H9 (cell line): ENCODE measurements at regions not wholly inside any gene's neighbourhood (a gene's known extent, or its start where the extent isn't known, plus 50 kb on each side); places are given as distances from the start of the nearest gene placed in this dataset.
"Not testable (repeated sequence)": the region's sequence is repeated elsewhere in the genome, so short reads cannot be mapped to it uniquely, and the experiment has no call there.

ENCODE experiments used
- DNase-seq: peaks from one replicate; pipeline ENCODE4 v3.0.0-alpha.2; 2017
- H2AFZ ChIP-seq: one replicate; pipeline ENCODE4 v1.6.1; 2013; ENCODE audit warnings: mild to moderate bottlenecking, low read length, control low read depth, moderate library complexity
- H2AK5ac ChIP-seq: 2 replicates; pipeline ENCODE4 v1.6.1; 2013; ENCODE audit warnings: low read length, control low read depth, mixed read lengths; ENCODE audit not compliant: insufficient read length
- H2BK120ac ChIP-seq: one replicate; pipeline ENCODE4 v1.6.1; 2013; ENCODE audit warnings: low read depth, mild to moderate bottlenecking, low read length, control low read depth, inconsistent platforms; ENCODE audit not compliant: poor library complexity, severe bottlenecking
- H2BK12ac ChIP-seq: 2 replicates; pipeline ENCODE4 v1.6.1; 2013; ENCODE audit warnings: low read length, control low read depth, mixed read lengths, low read depth; ENCODE audit not compliant: insufficient read length
- H2BK15ac ChIP-seq: 2 replicates; pipeline ENCODE4 v1.6.1; 2013; ENCODE audit warnings: low read depth, low read length, control low read depth
- H2BK20ac ChIP-seq: one replicate; pipeline ENCODE4 v1.6.1; 2013; ENCODE audit warnings: low read depth, mild to moderate bottlenecking, low read length, control low read depth, inconsistent platforms; ENCODE audit not compliant: poor library complexity, severe bottlenecking
- H2BK5ac ChIP-seq: 2 replicates; pipeline ENCODE4 v1.6.1; 2013; ENCODE audit warnings: low read length, control low read depth, mixed read lengths; ENCODE audit not compliant: insufficient read length
- H3K14ac ChIP-seq: 2 replicates; pipeline ENCODE4 v1.6.1; 2013; ENCODE audit warnings: low read length, control low read depth; ENCODE audit not compliant: insufficient read depth
- H3K18ac ChIP-seq: 2 replicates; pipeline ENCODE4 v1.6.1; 2013; ENCODE audit warnings: low read depth, mild to moderate bottlenecking, mixed read lengths, low read length, control low read depth; ENCODE audit not compliant: insufficient read length
- H3K23ac ChIP-seq: 2 replicates; pipeline ENCODE4 v1.6.1; 2013; ENCODE audit warnings: low read length, control low read depth, mixed read lengths, low read depth; ENCODE audit not compliant: insufficient read length
- H3K23me2 ChIP-seq: 2 replicates; pipeline ENCODE4 v1.6.1; 2013; ENCODE audit warnings: low read depth, mild to moderate bottlenecking, mixed read lengths, low read length, control low read depth; ENCODE audit not compliant: insufficient read length, poor library complexity, severe bottlenecking
- H3K27ac ChIP-seq: 2 replicates; pipeline ENCODE4 v1.5.1; 2013; ENCODE audit warnings: low read length, control low read depth, mixed read lengths, low read depth; ENCODE audit not compliant: insufficient read length
- H3K27me3 ChIP-seq: 2 replicates; pipeline ENCODE4 v1.6.1; 2013; ENCODE audit warnings: low read length, control low read depth, inconsistent platforms; ENCODE audit not compliant: insufficient read depth
- H3K4ac ChIP-seq: 2 replicates; pipeline ENCODE4 v1.6.1; 2013; ENCODE audit warnings: low read depth, mild to moderate bottlenecking, control low read depth, inconsistent platforms, low read length, moderate library complexity
- H3K4me1 ChIP-seq: 2 replicates; pipeline ENCODE4 v1.6.1; 2013; ENCODE audit warnings: low read length, control low read depth, inconsistent platforms; ENCODE audit not compliant: insufficient read depth
- H3K4me2 ChIP-seq: 2 replicates; pipeline ENCODE4 v1.6.1; 2013; ENCODE audit warnings: low read length, control low read depth, mixed read lengths; ENCODE audit not compliant: insufficient read length, insufficient read depth
- H3K56ac ChIP-seq: 2 replicates; pipeline ENCODE4 v1.6.1; 2013; ENCODE audit warnings: low read depth, mild to moderate bottlenecking, mixed read lengths, low read length, control low read depth; ENCODE audit not compliant: insufficient read length
- H3K79me1 ChIP-seq: 2 replicates; pipeline ENCODE4 v1.6.1; 2013; ENCODE audit warnings: low read depth, mild to moderate bottlenecking, moderate library complexity, low read length, control low read depth, inconsistent platforms; ENCODE audit not compliant: insufficient read depth, poor library complexity, severe bottlenecking
- H3K79me2 ChIP-seq: 2 replicates; pipeline ENCODE4 v1.6.1; 2013; ENCODE audit warnings: low read length, control low read depth, inconsistent platforms; ENCODE audit not compliant: insufficient read depth
- H3K9ac ChIP-seq: 2 replicates; pipeline ENCODE4 v1.6.1; 2013; ENCODE audit warnings: low read length, control low read depth, mixed read lengths; ENCODE audit not compliant: insufficient read length; ENCODE audit errors: extremely low read depth
- H3K9me3 ChIP-seq: one replicate; pipeline ENCODE4 v1.6.1; 2013; ENCODE audit warnings: low read depth, low read length, inconsistent platforms; ENCODE audit not compliant: control insufficient read depth
- H3T11ph ChIP-seq: one replicate; pipeline ENCODE4 v1.6.1; 2013; ENCODE audit warnings: mild to moderate bottlenecking, low read length, control low read depth, inconsistent platforms
- H4K20me1 ChIP-seq: one replicate; pipeline ENCODE4 v1.6.1; 2013; ENCODE audit not compliant: control insufficient read depth, insufficient read length, insufficient read depth
- H4K5ac ChIP-seq: 2 replicates; pipeline ENCODE4 v1.6.1; 2013; ENCODE audit warnings: low read depth, mild to moderate bottlenecking, mixed read lengths, low read length, control low read depth; ENCODE audit not compliant: insufficient read length
- H4K8ac ChIP-seq: replicated peaks from 2 replicates; pipeline ENCODE4 v1.6.1; 2013; ENCODE audit warnings: low read length, control low read depth, mixed read lengths, low read depth; ENCODE audit not compliant: insufficient read length
- H4K91ac ChIP-seq: 2 replicates; pipeline ENCODE4 v1.6.1; 2013; ENCODE audit warnings: low read depth, mild to moderate bottlenecking, moderate library complexity, mixed read lengths, low read length, control low read depth; ENCODE audit not compliant: insufficient read length
- H3K27ac Mint-ChIP-seq, 3 experiments: 2 replicates in 2 of 3; 3 replicates in 1 of 3; pipeline ENCODE4 v1.8.0; 2020 to 2021; ENCODE audit warnings: mixed read lengths in 3 of 3, mild to moderate bottlenecking in 1 of 3, moderate library complexity in 1 of 3
- H3K27me3 Mint-ChIP-seq: 2 replicates; pipeline ENCODE4 v1.8.0; 2021; ENCODE audit warnings: low read depth, mild to moderate bottlenecking, moderate library complexity, mixed read lengths
- H3K36me3 Mint-ChIP-seq, 3 experiments: 2 replicates in 2 of 3; 3 replicates in 1 of 3; pipeline ENCODE4 v1.8.0; 2020 to 2021; ENCODE audit warnings: low read depth in 3 of 3, mixed read lengths in 3 of 3; ENCODE audit not compliant: insufficient read depth in 1 of 3
- H3K4me1 Mint-ChIP-seq, 2 experiments: 2 replicates each; pipeline ENCODE4 v1.8.0; 2020; ENCODE audit warnings: mixed read lengths in 2 of 2
- H3K4me3 Mint-ChIP-seq, 2 experiments: 2 replicates in 1 of 2; 3 replicates in 1 of 2; pipeline ENCODE4 v1.8.0; 2020 to 2021; ENCODE audit warnings: mild to moderate bottlenecking in 2 of 2, mixed read lengths in 2 of 2, moderate library complexity in 1 of 2
- H3K9me3 Mint-ChIP-seq, 2 experiments: 2 replicates in 1 of 2; 3 replicates in 1 of 2; pipeline ENCODE4 v1.8.0; 2020; ENCODE audit warnings: mild to moderate bottlenecking in 2 of 2, mixed read lengths in 2 of 2, moderate library complexity in 1 of 2
- CTCF ChIP-seq: fragments of 200-600 bp; sonication (generic); conservative IDR thresholded peaks from 3 replicates; pipeline ENCODE4 v1.8.0; 2021; ENCODE audit warnings: antibody characterized with exemption, mild to moderate bottlenecking
- WGBS: extraction: QIAGEN DNeasy Blood & Tissue Kit; methylation state at CpG from one replicate; pipeline ENCODE4 v1.1.7; 2013; ENCODE audit warnings: missing lambda C conversion rate, low lambda C conversion rate, mixed read lengths; ENCODE audit not compliant: insufficient read length; ENCODE audit errors: extremely low coverage; 5-methylcytosine and 5-hydroxymethylcytosine counted together

- no peak overlapping the region for H3K23ac ChIP-seq
- no peak overlapping the region for H2BK120ac ChIP-seq
- H4K20me1 ChIP-seq: no peaks in the 10 kb centered on the region
- H4K8ac ChIP-seq: no peak overlapping the region
- no peaks in the 10 kb centered on the region; a peak in 1 of 7 replicates for H3K36me3 Mint-ChIP-seq
- H3K4me3 Mint-ChIP-seq: no peak overlapping the region
- no CpG with 5 or more reads among the region's 2 CpGs for WGBS
- H2BK15ac ChIP-seq: no peak overlapping the region
- H4K91ac ChIP-seq: no peak overlapping the region
- no peaks in the 10 kb centered on the region for H3K79me1 ChIP-seq
- H3K4ac ChIP-seq: no peak overlapping the region
- H3K4me2 ChIP-seq: no peak overlapping the region
- H4K5ac ChIP-seq: no peak overlapping the region
- H3K27ac Mint-ChIP-seq: no peak overlapping the region
- no peak overlapping the region for H2BK5ac ChIP-seq
- H3K27ac ChIP-seq: no peak overlapping the region
- H3K14ac ChIP-seq: no peak overlapping the region
- H3K18ac ChIP-seq: no peak overlapping the region
- H3K27me3 Mint-ChIP-seq: no peaks in the 10 kb centered on the region
- H2BK12ac ChIP-seq: no peak overlapping the region
- no peak for TF ChIP-seq CTCF
- no peak overlapping the region for H3K9ac ChIP-seq
- H2AK5ac ChIP-seq: no peak overlapping the region
- H3K9me3 Mint-ChIP-seq: peaks cover 6 to 7% of the 10 kb centered on the region in 2 experiments; a peak in 4 of 5 replicates
- H3K9me3 ChIP-seq: no peaks in the 10 kb centered on the region
- no peak overlapping the region for H3K56ac ChIP-seq
- no peaks in the 10 kb centered on the region for H3K27me3 ChIP-seq
- no peaks in the 10 kb centered on the region for H3K4me1 ChIP-seq
- no peak overlapping the region for H2BK20ac ChIP-seq
- no peaks in the 10 kb centered on the region for H3K23me2 ChIP-seq
- H3K4me1 Mint-ChIP-seq: no peaks in the 10 kb centered on the region
- no peak overlapping the region for H3T11ph ChIP-seq
- no peak overlapping the region for H2AFZ ChIP-seq
- DNase-seq: no peak
- no peaks in the 10 kb centered on the region for H3K79me2 ChIP-seq
Observed at GRCh38 chr5:120124961-120125360, 339.1 kb upstream of the PRR16 start.

GRCh38 chr5:120132347-120132746, 331.8 kb upstream of the PRR16 start:
- H3K9me3 Mint-ChIP-seq: peaks cover 16 to 22% of the 10 kb centered on the region in 2 experiments
- not testable (repeated sequence) for H3K4me1 ChIP-seq, H3K23me2 ChIP-seq, H3K79me2 ChIP-seq, H3K9ac ChIP-seq, H3T11ph ChIP-seq, H4K20me1 ChIP-seq, H3K9me3 ChIP-seq, H4K5ac ChIP-seq, H3K4me1 Mint-ChIP-seq, H3K18ac ChIP-seq, H3K79me1 ChIP-seq, H3K27ac ChIP-seq, H3K4ac ChIP-seq, H3K56ac ChIP-seq, H2BK12ac ChIP-seq, H3K14ac ChIP-seq, H2AK5ac ChIP-seq, H2AFZ ChIP-seq, H4K8ac ChIP-seq, H3K27me3 Mint-ChIP-seq, H3K23ac ChIP-seq, H3K4me2 ChIP-seq, H2BK20ac ChIP-seq, H2BK15ac ChIP-seq, H3K27me3 ChIP-seq, H2BK5ac ChIP-seq, H2BK120ac ChIP-seq, H4K91ac ChIP-seq
- DNase-seq: peak; percentile 34
- WGBS: no CpG with 5 or more reads among the region's 7 CpGs
- H3K36me3 Mint-ChIP-seq: peaks cover 7 to 22% (median 14%) of the 10 kb centered on the region in 3 experiments
- H3K27ac Mint-ChIP-seq: peak overlapping the region in 1 of 3 experiments; percentile 84; a peak in 1 of 7 replicates
- peak overlapping the region in 1 of 2 experiments; percentile 66; a peak in 3 of 5 replicates for H3K4me3 Mint-ChIP-seq
